ENCODE measurements at regions not wholly inside any gene's neighbourhood (a gene's known extent, or its start where the extent isn't known, plus 50 kb on each side); places are given as distances from the start of the nearest gene placed in this dataset.

GRCh38 chr4:8705161-8706145, 112.9 kb downstream of the CPZ start:
- ATAC-seq (no peak), DNase-seq (ENCODE audit: low read depth, low spot score) (no peak)
- Histone ChIP-seq H3K27me3 (ENCODE audit: control insufficient read depth, insufficient read depth, low read length) (no peaks in the 10 kb centered on the region; the same call in 1 of the 2 replicates), H3K4me1 (ENCODE audit: control insufficient read depth, insufficient read depth, low read length) (no peaks in the 10 kb centered on the region), H3K36me3 (ENCODE audit: control insufficient read depth, insufficient read depth, low read length) (no peaks in the 10 kb centered on the region), H3K27ac (ENCODE audit: low read length) (no peak overlapping the region), H3K9me3 (ENCODE audit: control insufficient read depth, insufficient read depth, low read depth, low read length) (no peaks in the 10 kb centered on the region), H3K4me3 (ENCODE audit: low read depth in 2 of 2, low read length in 2 of 2) (no peak overlapping the region)
- intact Hi-C loops (cut with micrococcal nuclease; ENCODE audit: unreplicated experiment) (no loop called here), in situ Hi-C loops (cut with HindIII; ENCODE audit: low pct_unique_long_range_greater_than_20kb, low sequenced_read_pairs) (no loop called here)
- CTCF ChIA-PET: no interaction called here
- BruUV-seq (replicated peaks): no TSS peak
- POLR2A ChIA-PET: no interaction called here
- no peak for TF ChIP-seq POLR2AphosphoS5 (IDR thresholded peaks at IDR 0.05; ENCODE audit: low read depth, low read length)
- no peak for TF ChIP-seq CTCF (IDR thresholded peaks at IDR 0.05)
- TF ChIP-seq SIN3A (IDR thresholded peaks at IDR 0.05; ENCODE audit: borderline replicate concordance, insufficient read depth, low read depth, low read length): no peak
- no peak for TF ChIP-seq REST (IDR thresholded peaks at IDR 0.05; ENCODE audit: insufficient read depth in 1 of 2, low read depth in 2 of 2, low read length in 1 of 2)
- no peak for TF ChIP-seq TCF7L2 (IDR thresholded peaks at IDR 0.05; ENCODE audit: low read depth, low read length)

GRCh38 chr4:8704632-8705031, 112.1 kb downstream of the CPZ start:
- BruUV-seq (replicated peaks): no TSS peak
- Histone ChIP-seq H3K27ac (ENCODE audit: low read length) (no peak overlapping the region), H3K4me3 (ENCODE audit: low read depth in 2 of 2, low read length in 2 of 2) (no peak overlapping the region), H3K4me1 (ENCODE audit: control insufficient read depth, insufficient read depth, low read length) (no peaks in the 10 kb centered on the region), H3K9me3 (ENCODE audit: control insufficient read depth, insufficient read depth, low read depth, low read length) (no peaks in the 10 kb centered on the region), H3K27me3 (ENCODE audit: control insufficient read depth, insufficient read depth, low read length) (no peaks in the 10 kb centered on the region; the same call in 1 of the 2 replicates), H3K36me3 (ENCODE audit: control insufficient read depth, insufficient read depth, low read length) (no peaks in the 10 kb centered on the region)
- ATAC-seq (no peak), DNase-seq (ENCODE audit: low read depth, low spot score) (no peak)
- ChIA-PET POLR2A (no interaction called here), CTCF (no interaction called here)
- TF ChIP-seq SIN3A (IDR thresholded peaks at IDR 0.05; ENCODE audit: borderline replicate concordance, insufficient read depth, low read depth, low read length) (no peak), TCF7L2 (IDR thresholded peaks at IDR 0.05; ENCODE audit: low read depth, low read length) (no peak), POLR2AphosphoS5 (IDR thresholded peaks at IDR 0.05; ENCODE audit: low read depth, low read length) (no peak), CTCF (IDR thresholded peaks at IDR 0.05) (no peak), REST (IDR thresholded peaks at IDR 0.05; ENCODE audit: insufficient read depth in 1 of 2, low read depth in 2 of 2, low read length in 1 of 2) (no peak)
- intact Hi-C loops (cut with micrococcal nuclease; ENCODE audit: unreplicated experiment) (no loop called here), in situ Hi-C loops (cut with HindIII; ENCODE audit: low pct_unique_long_range_greater_than_20kb, low sequenced_read_pairs) (no loop called here)
